DMS114 treated with DMSO at 0.1 percent for 48 hours (cell line): ENCODE measurements at regions not wholly inside any gene's neighbourhood (a gene's known extent, or its start where the extent isn't known, plus 50 kb on each side); places are given as distances from the start of the nearest gene placed in this dataset.
"Not testable (repeated sequence)": the region's sequence is repeated elsewhere in the genome, so short reads cannot be mapped to it uniquely, and the experiment has no call there.

Experiments used
- DNase-seq: peaks from one replicate; lab custom pipeline; 2025; ENCODE audit not compliant: unreplicated experiment; lab: John Stamatoyannopoulos, UW

GRCh38 chr2:240238786-240239185 lies 98.3 kb upstream of the OTOS start:
- no peak for DNase-seq

- DNase-seq = no peak
Measured at GRCh38 chr2:240239325-240239724, 98.9 kb upstream of the OTOS start.

GRCh38 chr2:240240017-240240734 lies 99.7 kb upstream of the OTOS start:
- no peak for DNase-seq

- DNase-seq = no peak
Measured at GRCh38 chr2:240240781-240241180, 100.3 kb upstream of the OTOS start.

- no peak for DNase-seq
Measured at GRCh38 chr2:240241572-240241971, 101.1 kb upstream of the OTOS start.

GRCh38 chr2:240243049-240243448 lies 102.6 kb upstream of the OTOS start:
- not testable (repeated sequence) for DNase-seq

GRCh38 chr2:240244543-240244942 lies 104.1 kb upstream of the OTOS start:
- no peak for DNase-seq

GRCh38 chr2:240245184-240245583 lies 104.7 kb upstream of the OTOS start:
- DNase-seq = no peak

GRCh38 chr2:240245706-240246105 lies 105.2 kb upstream of the OTOS start:
- no peak for DNase-seq

- DNase-seq = no peak
Measured at GRCh38 chr2:240246173-240246820, 105.8 kb upstream of the OTOS start.

GRCh38 chr2:240247241-240247867 lies 106.9 kb upstream of the OTOS start:
- no peak for DNase-seq

GRCh38 chr2:240247868-240248720 lies 107.6 kb upstream of the OTOS start:
- no peak for DNase-seq

- DNase-seq = no peak
Measured at GRCh38 chr2:240248721-240249422, 108.4 kb upstream of the OTOS start.

- no peak for DNase-seq
Measured at GRCh38 chr2:240249423-240250149, 109.1 kb upstream of the OTOS start.

- DNase-seq = no peak
Measured at GRCh38 chr2:240250150-240250984, 109.9 kb upstream of the OTOS start.

GRCh38 chr2:240250985-240251847 lies 110.8 kb upstream of the OTOS start:
- no peak for DNase-seq

- DNase-seq = no peak
Measured at GRCh38 chr2:240251848-240252190, 111.4 kb upstream of the OTOS start.

GRCh38 chr2:240252191-240252871 lies 111.9 kb upstream of the OTOS start:
- DNase-seq = no peak
